ENCODE measurements at regions not wholly inside any gene's neighbourhood (a gene's known extent, or its start where the extent isn't known, plus 50 kb on each side); places are given as distances from the start of the nearest gene placed in this dataset.
"Not testable (repeated sequence)": the region's sequence is repeated elsewhere in the genome, so short reads cannot be mapped to it uniquely, and the experiment has no call there.

DNA sequence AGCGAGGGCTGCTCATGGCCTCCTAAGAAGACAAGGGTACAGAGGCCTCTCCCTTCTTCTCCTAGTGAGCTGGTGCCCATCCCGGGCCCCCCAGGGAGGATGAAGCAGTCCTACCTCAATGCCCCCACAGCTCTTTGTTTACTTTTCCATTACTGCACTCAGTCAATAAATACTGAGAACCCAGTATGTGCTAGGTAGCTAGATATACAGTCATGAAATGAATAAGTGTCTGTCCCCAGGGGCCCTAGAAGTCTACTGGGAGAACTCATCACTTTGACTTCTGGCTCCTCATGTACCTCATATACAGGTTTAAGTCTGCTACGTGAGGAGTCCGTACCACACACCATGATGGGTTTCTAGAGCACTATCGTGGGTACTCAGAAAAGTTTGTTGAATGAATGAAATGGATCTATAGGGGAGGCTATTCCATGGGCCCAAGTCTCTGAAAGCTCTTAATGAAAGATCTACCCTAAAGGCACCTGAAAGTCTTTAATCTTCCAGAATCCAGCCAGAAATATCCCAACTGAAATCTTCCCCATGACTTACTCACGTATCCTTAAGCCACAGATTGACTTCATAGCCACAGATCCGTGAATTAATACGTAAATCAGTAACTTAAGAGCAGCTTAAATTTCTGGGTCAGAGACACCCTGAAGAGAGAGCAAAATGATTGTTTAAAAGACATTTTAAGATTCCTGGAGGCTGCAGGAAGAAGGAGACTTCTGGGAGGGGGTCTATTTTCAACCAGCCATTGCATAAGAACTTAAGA is 51.6 kb upstream of the POMP start:
- H3K36me3 Mint-ChIP-seq: no peaks in the 10 kb centered on the region
- no peak overlapping the region for H3K27ac Mint-ChIP-seq

DNA sequence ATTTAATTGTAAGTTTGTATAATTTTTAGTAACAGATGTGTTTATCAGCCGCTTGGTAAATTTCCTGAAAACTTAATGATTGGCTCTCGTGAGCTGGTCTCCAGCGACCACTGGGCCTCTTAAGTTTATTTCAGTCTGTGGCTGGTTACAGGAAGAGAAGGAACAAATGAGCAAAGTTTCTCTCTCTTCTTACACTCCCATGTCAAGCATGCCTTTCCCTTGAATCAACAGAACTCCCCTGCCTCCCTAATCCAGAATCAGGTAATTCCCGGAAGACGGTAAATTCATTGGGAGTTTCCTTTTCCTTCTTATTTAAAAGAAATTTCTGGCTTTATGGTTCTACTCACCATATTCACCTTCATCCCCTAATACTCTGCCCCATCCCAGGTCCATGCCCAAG is 52.5 kb upstream of the POMP start:
- ATAC-seq (ENCODE audit: low read depth in 2 of 2): no peak
- H3K27ac Mint-ChIP-seq: no peak overlapping the region
- H3K4me3 Mint-ChIP-seq: no peak overlapping the region
- no peaks in the 10 kb centered on the region for H3K36me3 Mint-ChIP-seq
- H3K4me1 Mint-ChIP-seq: no peaks in the 10 kb centered on the region
- peaks cover 0 to 10% (median 0%) of the 10 kb centered on the region in 3 donors for H3K27me3 Mint-ChIP-seq
- no peaks in the 10 kb centered on the region for H3K9me3 Mint-ChIP-seq
- no peak for DNase-seq

More for the DNA sequence above, 51.6 kb upstream of the POMP start:
- H3K4me1 Mint-ChIP-seq: no peaks in the 10 kb centered on the region
- peaks cover 0 to 10% (median 0%) of the 10 kb centered on the region in 3 donors for H3K27me3 Mint-ChIP-seq
- no peaks in the 10 kb centered on the region for H3K9me3 Mint-ChIP-seq
- DNase-seq: no peak
- no peak for ATAC-seq (ENCODE audit: low read depth in 2 of 2)
- no peak overlapping the region for H3K4me3 Mint-ChIP-seq

DNA sequence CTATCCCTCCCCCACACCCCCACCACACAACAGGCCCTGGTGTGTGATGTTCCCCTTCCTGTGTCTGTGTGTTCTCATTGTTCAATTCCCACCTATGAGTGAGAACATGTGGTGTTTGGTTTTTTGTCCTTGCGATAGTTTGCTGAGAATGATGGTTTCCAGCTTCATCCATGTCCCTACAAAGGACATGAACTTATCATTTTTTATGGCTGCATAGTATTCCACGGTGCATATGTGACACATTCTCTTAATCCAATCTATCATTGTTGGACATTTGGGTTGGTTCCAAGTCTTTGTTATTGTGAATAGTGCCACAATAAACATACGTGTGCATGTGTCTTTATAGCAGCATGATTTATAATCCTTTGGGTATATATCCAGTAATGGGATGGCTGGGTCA is 53.8 kb upstream of the POMP start:
- not testable (repeated sequence) for DNase-seq; H3K4me1 Mint-ChIP-seq; H3K36me3 Mint-ChIP-seq; H3K9me3 Mint-ChIP-seq; H3K27ac Mint-ChIP-seq; ATAC-seq (ENCODE audit: low read depth in 2 of 2); H3K4me3 Mint-ChIP-seq
- H3K27me3 Mint-ChIP-seq: peaks cover 0 to 10% (median 0%) of the 10 kb centered on the region in 3 donors

DNA sequence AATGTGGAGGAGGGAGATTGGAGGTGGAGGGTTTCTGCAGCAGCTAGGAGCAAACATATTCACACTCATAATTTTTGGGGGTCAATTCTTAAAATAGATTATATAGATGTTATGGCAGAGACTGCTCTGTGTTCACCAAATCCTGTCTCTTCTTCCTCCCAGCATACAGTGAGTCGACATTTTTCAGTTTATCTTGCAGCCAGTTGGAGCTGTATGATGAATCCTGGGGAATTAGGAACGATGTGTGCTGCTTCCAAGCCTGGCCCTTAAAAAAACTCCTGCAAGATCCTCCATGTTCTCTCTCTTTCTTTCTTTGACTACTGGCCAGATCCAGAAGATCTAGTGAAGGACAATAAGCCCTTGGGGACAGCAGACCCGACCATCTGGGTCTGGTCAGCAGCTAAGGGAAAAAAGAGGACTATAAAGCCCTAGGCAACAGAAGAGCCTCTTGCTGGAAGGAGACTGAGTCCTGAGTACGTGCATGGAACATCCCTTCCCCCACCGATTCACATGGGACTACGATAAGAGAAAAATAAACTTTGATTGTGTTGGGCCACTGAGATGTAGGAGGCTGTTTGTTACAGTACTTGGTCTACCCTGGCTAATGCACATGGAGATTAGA is 55.8 kb upstream of the POMP start:
- DNase-seq (no peak), ATAC-seq (ENCODE audit: low read depth in 2 of 2) (no peak)
- Mint-ChIP-seq H3K27me3 (peaks cover 0 to 10% (median 0%) of the 10 kb centered on the region in 3 donors), H3K36me3 (no peaks in the 10 kb centered on the region), H3K27ac (no peak overlapping the region), H3K4me1 (no peaks in the 10 kb centered on the region), H3K4me3 (no peak overlapping the region), H3K9me3 (peaks cover 0 to 5% (median 0%) of the 10 kb centered on the region in 7 donors)

DNA sequence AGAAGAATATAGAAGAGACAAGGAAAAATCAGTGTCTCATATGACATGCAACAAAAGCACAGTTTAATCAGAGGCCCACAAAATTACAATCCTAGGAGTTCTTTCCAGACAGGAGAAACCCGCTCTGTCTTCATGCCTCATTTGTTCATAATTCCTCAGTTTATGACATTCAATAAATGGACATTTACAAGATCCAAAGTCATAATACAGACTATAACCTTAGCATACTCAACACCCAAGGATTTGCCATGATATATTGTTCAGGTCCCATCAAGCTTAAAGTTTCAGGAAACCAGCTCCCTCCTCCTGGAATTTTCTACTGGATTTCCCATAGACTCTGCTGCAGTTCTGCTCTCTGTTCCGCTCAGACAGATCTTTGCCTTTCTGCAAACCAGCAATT is 56.4 kb upstream of the POMP start:
- H3K9me3 Mint-ChIP-seq: peaks cover 0 to 6% (median 0%) of the 10 kb centered on the region in 7 donors
- no peak for DNase-seq
- H3K36me3 Mint-ChIP-seq: no peaks in the 10 kb centered on the region
- H3K27ac Mint-ChIP-seq: no peak overlapping the region
- no peak overlapping the region for H3K4me3 Mint-ChIP-seq
- H3K4me1 Mint-ChIP-seq: no peaks in the 10 kb centered on the region
- ATAC-seq (ENCODE audit: low read depth in 2 of 2): no peak
- peaks cover 0 to 10% (median 0%) of the 10 kb centered on the region in 3 donors for H3K27me3 Mint-ChIP-seq

DNA sequence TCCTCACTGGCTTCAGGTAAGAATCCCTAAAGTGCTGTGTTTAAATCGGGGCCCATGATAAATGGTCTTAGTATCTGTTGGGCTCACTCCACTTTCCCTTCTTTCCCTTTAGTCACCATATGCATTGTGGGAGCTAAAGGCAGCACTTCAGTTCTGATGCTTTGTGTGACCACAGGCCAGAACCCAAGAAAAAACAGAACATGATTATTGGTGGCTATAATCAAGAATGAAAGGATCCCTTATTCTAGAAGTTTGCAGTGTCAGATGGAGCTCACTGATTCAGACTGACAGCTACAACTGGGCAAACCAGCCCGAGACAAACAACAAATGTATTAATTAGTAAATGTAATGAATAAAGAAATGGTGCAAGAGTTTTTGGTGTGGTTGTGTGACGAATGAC is 57.3 kb upstream of the POMP start:
- ATAC-seq (ENCODE audit: low read depth in 2 of 2) (no peak), DNase-seq (no peak)
- Mint-ChIP-seq H3K4me1 (peaks cover 0 to 1% (median 0%) of the 10 kb centered on the region in 3 donors), H3K27me3 (peaks cover 0 to 10% (median 2%) of the 10 kb centered on the region in 3 donors), H3K36me3 (no peaks in the 10 kb centered on the region), H3K27ac (no peak overlapping the region), H3K9me3 (peaks cover 0 to 6% (median 0%) of the 10 kb centered on the region in 7 donors), H3K4me3 (no peak overlapping the region)

DNA sequence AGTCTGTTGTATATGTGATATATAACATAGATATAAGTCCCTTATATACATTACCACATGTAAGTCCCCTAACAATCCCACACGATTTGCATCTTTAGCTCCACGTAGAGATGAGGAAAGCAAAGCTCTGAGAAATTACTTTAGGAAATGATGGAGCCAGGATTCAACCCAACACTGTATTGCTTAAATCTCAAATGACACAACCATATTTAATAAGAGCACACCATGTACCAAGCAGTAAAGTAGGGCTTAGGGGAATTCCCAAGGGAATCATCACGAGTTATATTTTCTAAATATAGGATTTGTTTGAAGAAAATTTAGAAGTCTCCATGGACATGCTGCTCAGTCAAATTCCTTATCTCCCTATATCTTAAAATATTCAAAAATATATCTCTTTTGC is 61.3 kb upstream of the POMP start:
- H3K4me3 Mint-ChIP-seq: no peak overlapping the region
- peaks cover 0 to 6% (median 0%) of the 10 kb centered on the region in 7 donors for H3K9me3 Mint-ChIP-seq
- H3K27me3 Mint-ChIP-seq: peaks cover 0 to 18% (median 4%) of the 10 kb centered on the region in 3 donors
- H3K4me1 Mint-ChIP-seq: peaks cover 0 to 2% (median 0%) of the 10 kb centered on the region in 3 donors
- H3K27ac Mint-ChIP-seq: no peak overlapping the region
- no peak for DNase-seq
- ATAC-seq (ENCODE audit: low read depth in 2 of 2): no peak
- peaks cover 0 to 3% of the 10 kb centered on the region in 2 donors for H3K36me3 Mint-ChIP-seq

DNA sequence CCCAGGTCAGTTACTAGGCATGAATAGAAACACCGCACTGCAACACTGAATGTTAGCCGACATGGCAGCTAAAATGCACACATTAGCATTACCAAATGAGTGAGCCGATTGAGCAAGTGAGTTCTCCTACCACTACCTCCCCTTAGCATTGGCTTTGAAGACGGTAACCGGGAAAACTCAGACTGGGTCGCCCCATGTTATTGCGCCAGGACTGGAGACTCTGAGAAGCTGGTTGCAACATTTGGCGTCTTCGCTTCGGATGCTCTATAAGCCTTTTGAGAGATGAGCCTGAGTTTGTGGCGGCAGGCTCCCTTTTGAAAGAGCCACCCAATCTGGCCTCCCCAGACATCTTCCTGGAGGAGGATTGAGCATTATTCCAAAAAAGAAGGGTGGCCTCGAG is 68.5 kb upstream of the POMP start:
- Mint-ChIP-seq H3K36me3 (peaks cover 0 to 8% of the 10 kb centered on the region in 2 donors), H3K4me1 (no peaks in the 10 kb centered on the region)

DNA sequence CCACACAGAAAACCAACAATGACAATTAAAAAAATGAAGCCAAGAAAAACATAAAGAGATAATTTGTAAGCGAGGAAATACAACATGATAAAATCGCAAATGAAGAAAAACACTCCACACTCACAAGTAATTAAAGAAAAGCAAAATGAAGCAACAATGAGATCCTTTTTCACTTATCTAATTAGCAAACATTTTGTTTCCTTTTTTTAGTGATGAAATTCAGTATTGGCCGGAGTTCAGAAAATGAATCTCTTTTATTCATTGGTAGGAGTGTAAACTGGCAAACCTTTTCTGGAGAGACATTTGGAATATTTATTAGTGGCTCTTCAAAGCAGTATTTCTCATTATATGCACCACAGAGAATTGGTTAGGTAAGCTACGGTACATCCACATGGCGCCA is 70.6 kb upstream of the POMP start:
- no peak for DNase-seq
- no peak overlapping the region for H3K4me3 Mint-ChIP-seq
- H3K4me1 Mint-ChIP-seq: no peaks in the 10 kb centered on the region
- H3K9me3 Mint-ChIP-seq: peaks cover 0 to 3% (median 0%) of the 10 kb centered on the region in 7 donors
- peaks cover 0 to 8% of the 10 kb centered on the region in 2 donors for H3K36me3 Mint-ChIP-seq
- peaks cover 7 to 28% (median 24%) of the 10 kb centered on the region in 3 donors for H3K27me3 Mint-ChIP-seq
- H3K27ac Mint-ChIP-seq: no peak overlapping the region
- no peak for ATAC-seq (ENCODE audit: low read depth in 2 of 2)

More for the DNA sequence above, 68.5 kb upstream of the POMP start:
- Mint-ChIP-seq H3K9me3 (peaks cover 0 to 3% (median 0%) of the 10 kb centered on the region in 7 donors), H3K27ac (no peak overlapping the region), H3K27me3 (peaks cover 7 to 34% (median 17%) of the 10 kb centered on the region in 3 donors), H3K4me3 (no peak overlapping the region)
- DNase-seq (no peak), ATAC-seq (ENCODE audit: low read depth in 2 of 2) (no peak)

DNA sequence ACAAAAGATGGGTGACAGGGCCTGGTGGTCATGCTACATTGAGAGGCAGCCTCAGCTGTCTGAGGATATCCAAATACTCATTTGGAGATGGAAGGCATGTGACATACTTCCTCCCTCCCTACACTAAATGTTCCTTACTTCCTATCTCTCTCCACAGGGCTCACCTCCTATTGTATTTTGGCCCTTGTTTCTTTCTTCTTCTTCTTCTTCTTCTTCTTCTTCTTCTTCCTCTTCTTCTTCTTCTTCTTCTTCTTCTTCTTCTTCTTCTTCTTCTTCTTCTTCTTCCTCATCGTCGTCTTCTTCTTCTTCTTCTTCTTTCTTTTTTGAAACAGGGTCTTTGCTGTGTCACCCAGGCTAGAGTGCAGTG is 71.8 kb upstream of the POMP start:
- Mint-ChIP-seq H3K9me3 (peaks cover 0 to 2% (median 0%) of the 10 kb centered on the region in 7 donors), H3K27ac (no peak overlapping the region), H3K4me3 (no peak overlapping the region), H3K27me3 (peaks cover 8 to 28% (median 20%) of the 10 kb centered on the region in 3 donors), H3K4me1 (peaks cover 0 to 9% (median 0%) of the 10 kb centered on the region in 3 donors), H3K36me3 (peaks cover 0 to under 1% of the 10 kb centered on the region in 2 donors)
- ATAC-seq (ENCODE audit: low read depth in 2 of 2) (no peak), DNase-seq (no peak)

DNA sequence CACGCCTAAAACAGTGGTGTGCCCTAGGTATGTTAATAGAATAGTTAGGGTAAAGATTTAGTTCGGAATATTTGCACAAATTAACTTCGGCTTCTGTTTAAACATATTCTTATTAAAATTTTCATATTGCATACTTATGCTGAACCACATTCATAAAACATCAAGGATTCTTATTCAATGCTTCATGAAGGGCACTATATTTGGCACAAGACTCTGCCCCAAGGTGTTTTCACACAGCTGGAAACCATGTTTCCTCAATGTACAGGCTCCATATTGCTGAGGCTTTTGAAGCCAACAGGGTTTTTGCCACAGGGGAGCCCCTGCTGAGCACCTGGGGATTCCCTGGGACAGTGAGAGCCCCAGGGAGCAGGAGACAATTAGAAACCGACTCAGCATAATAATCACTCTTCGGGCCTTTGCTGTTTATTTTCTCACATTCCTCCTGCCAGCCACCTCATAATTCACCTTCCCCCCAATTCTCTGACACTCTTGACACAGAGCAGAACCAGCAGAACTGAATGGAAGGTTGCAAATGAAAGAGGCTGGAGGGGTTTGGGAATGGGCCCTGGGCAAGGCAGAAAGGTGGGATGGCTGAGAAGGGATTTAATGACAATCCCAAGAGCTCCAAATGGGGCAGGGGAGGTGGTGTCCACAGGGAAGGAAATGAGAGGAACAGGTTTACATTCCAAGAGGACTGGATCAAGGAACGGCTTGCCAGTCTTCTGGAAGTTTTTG is 72.3 kb upstream of the POMP start:
- Mint-ChIP-seq H3K9me3 (no peaks in the 10 kb centered on the region), H3K27ac (no peak overlapping the region), H3K36me3 (no peaks in the 10 kb centered on the region), H3K27me3 (peaks cover 9 to 23% (median 19%) of the 10 kb centered on the region in 3 donors), H3K4me3 (peak overlapping the region in 1 of 8 donors; percentile 72), H3K4me1 (peaks cover 0 to 11% (median 0%) of the 10 kb centered on the region in 3 donors)
- no peak for DNase-seq
- no peak for ATAC-seq (ENCODE audit: low read depth in 2 of 2)

DNA sequence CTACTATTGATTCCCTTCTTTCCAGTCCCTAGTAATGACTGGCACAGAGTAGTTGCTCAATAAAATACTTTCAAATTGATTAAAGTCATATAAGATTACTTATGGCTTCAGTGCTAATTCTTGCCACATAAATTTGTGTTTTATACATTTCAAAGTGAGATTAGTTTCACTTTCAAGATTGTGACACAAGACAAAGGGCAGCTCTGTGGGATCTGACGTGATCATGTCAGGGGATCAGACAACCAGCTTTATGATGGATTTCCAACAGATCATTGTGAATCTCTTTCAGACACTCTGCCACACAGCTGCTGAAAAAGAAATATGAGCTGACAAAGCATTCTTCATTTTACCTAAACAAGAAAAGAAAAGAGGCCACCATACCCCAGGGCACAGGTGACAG is 73.4 kb upstream of the POMP start:
- Mint-ChIP-seq H3K27ac (peak overlapping the region in 1 of 6 donors; percentile 22), H3K4me3 (no peak overlapping the region), H3K4me1 (peaks cover 0 to 11% (median 0%) of the 10 kb centered on the region in 3 donors), H3K36me3 (no peaks in the 10 kb centered on the region), H3K27me3 (peaks cover 10 to 23% (median 14%) of the 10 kb centered on the region in 3 donors), H3K9me3 (no peaks in the 10 kb centered on the region)
- DNase-seq (no peak), ATAC-seq (ENCODE audit: low read depth in 2 of 2) (no peak)

DNA sequence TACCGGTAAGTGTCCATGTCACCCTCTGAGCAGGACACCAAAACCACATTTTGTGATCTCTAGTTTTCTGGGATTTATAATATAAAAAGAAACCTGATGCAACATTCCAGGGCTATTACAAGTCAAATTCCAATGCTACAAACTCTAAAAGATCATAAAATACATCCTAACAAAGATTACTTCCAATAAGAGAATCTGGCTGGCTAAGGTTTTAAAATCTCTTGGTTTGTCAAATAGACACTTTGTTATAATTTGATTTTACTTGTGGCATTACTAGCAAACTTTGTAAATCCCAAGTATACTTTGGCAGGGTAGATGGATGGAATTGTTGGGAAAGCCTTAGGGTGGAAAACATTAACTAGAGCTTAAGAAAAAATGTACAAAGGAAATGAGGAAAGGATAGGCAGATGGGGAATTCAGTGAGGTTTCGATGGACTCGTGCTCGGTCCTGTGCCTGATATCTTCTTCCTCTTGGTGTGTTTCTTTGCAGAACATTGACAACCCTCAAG is 74.0 kb upstream of the POMP start:
- no peak overlapping the region for H3K4me3 Mint-ChIP-seq
- no peak for DNase-seq
- H3K4me1 Mint-ChIP-seq: peaks cover 0 to 11% (median 0%) of the 10 kb centered on the region in 3 donors
- peaks cover 0 to under 1% of the 10 kb centered on the region in 2 donors for H3K36me3 Mint-ChIP-seq
- H3K9me3 Mint-ChIP-seq: no peaks in the 10 kb centered on the region
- no peak for ATAC-seq (ENCODE audit: low read depth in 2 of 2)
- peaks cover 10 to 21% (median 13%) of the 10 kb centered on the region in 3 donors for H3K27me3 Mint-ChIP-seq
- no peak overlapping the region for H3K27ac Mint-ChIP-seq

Measured in naive B cell (primary cell).